ENCODE measurements at regions not wholly inside any gene's neighbourhood (a gene's known extent, or its start where the extent isn't known, plus 50 kb on each side); places are given as distances from the start of the nearest gene placed in this dataset.

- TF ChIP-seq, protein P1, sequence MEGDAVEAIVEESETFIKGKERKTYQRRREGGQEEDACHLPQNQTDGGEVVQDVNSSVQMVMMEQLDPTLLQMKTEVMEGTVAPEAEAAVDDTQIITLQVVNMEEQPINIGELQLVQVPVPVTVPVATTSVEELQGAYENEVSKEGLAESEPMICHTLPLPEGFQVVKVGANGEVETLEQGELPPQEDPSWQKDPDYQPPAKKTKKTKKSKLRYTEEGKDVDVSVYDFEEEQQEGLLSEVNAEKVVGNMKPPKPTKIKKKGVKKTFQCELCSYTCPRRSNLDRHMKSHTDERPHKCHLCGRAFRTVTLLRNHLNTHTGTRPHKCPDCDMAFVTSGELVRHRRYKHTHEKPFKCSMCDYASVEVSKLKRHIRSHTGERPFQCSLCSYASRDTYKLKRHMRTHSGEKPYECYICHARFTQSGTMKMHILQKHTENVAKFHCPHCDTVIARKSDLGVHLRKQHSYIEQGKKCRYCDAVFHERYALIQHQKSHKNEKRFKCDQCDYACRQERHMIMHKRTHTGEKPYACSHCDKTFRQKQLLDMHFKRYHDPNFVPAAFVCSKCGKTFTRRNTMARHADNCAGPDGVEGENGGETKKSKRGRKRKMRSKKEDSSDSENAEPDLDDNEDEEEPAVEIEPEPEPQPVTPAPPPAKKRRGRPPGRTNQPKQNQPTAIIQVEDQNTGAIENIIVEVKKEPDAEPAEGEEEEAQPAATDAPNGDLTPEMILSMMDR (IDR thresholded peaks at IDR 0.05; ENCODE audit: unreplicated experiment) = no peak
- no peaks in the 10 kb centered on the region for H3K9me3 Mint-ChIP-seq (ENCODE audit: unreplicated experiment)
- no peaks in the 10 kb centered on the region for H3K4me1 Mint-ChIP-seq (ENCODE audit: unreplicated experiment)
Measured at GRCh38 chrX:22559506-22559905, 286.8 kb downstream of the CBLL2 start.

DNA sequence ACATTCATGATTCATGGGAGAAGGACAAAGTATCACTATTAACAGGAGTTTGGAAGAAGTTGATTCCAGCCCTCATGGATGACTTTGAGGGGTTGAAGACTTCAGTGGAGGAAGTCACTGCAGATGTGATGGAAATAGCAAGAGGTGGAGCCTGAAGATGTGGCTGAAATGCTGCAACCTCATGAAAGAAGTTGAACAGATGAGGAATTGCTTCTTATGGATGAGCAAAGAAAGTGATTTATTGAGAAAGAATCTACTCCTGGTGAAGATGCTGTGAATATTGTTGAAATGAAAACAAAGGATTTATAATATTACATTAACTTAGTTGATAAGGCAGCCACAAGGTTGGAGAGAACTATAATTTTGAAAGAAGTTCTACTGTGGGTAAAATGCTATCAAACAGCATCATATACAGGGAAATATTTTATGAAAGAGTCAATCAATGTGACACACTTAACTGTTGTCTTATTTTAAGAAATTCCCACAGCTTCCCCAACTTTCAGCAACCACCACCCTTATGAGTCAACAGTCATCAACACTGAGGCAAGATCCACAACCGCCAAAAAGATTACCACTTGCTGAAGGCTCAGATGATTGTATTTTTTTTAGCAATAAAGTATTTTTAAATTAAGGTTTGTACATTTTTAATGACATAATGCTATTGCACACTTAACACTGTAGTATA, 302.6 kb downstream of the CBLL2 start:
- Mint-ChIP-seq H3K27ac (ENCODE audit: unreplicated experiment) (no peak overlapping the region), H3K27me3 (ENCODE audit: unreplicated experiment) (no peaks in the 10 kb centered on the region), H3K36me3 (ENCODE audit: low read depth, unreplicated experiment) (no peaks in the 10 kb centered on the region), H3K9me3 (ENCODE audit: unreplicated experiment) (no peaks in the 10 kb centered on the region), H3K4me1 (ENCODE audit: unreplicated experiment) (no peaks in the 10 kb centered on the region), H3K4me3 (ENCODE audit: unreplicated experiment) (no peak overlapping the region)
- TF ChIP-seq, protein P1 (IDR thresholded peaks at IDR 0.05; ENCODE audit: unreplicated experiment) = no peak
- DNase-seq (ENCODE audit: low spot score) = no peak

More at GRCh38 chrX:22559506-22559905, 286.8 kb downstream of the CBLL2 start:
- Mint-ChIP-seq H3K27me3 (ENCODE audit: unreplicated experiment) (no peaks in the 10 kb centered on the region), H3K27ac (ENCODE audit: unreplicated experiment) (no peak overlapping the region), H3K4me3 (ENCODE audit: unreplicated experiment) (no peak overlapping the region), H3K36me3 (ENCODE audit: low read depth, unreplicated experiment) (no peaks in the 10 kb centered on the region)
- DNase-seq (ENCODE audit: low spot score) = no peak

DNA sequence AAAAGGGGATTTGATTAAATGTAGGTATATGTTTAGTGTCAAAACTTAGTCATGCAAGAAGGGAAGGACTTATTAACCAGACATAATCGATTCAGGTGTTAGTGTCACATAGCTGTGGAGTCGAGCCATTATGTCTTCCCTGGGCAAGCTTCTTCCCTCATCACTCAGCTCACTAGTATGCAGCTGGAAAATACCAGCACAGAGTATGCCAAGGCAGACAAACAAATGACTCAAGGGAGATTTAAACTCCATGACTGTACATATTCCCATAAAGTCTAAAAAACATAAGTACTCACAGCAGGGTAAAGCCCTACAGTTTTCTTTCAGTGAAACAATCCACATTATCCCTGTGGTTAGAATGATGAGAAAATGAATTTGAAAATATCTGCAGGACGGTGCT, 304.5 kb downstream of the CBLL2 start:
- no peak overlapping the region for H3K4me3 Mint-ChIP-seq (ENCODE audit: unreplicated experiment)
- H3K36me3 Mint-ChIP-seq (ENCODE audit: low read depth, unreplicated experiment) = no peaks in the 10 kb centered on the region
- no peaks in the 10 kb centered on the region for H3K27me3 Mint-ChIP-seq (ENCODE audit: unreplicated experiment)
- no peak for DNase-seq (ENCODE audit: low spot score)
- no peaks in the 10 kb centered on the region for H3K9me3 Mint-ChIP-seq (ENCODE audit: unreplicated experiment)
- H3K27ac Mint-ChIP-seq (ENCODE audit: unreplicated experiment) = no peak overlapping the region
- TF ChIP-seq, protein P1 (IDR thresholded peaks at IDR 0.05; ENCODE audit: unreplicated experiment) = no peak
- H3K4me1 Mint-ChIP-seq (ENCODE audit: unreplicated experiment) = no peaks in the 10 kb centered on the region

- no peaks in the 10 kb centered on the region for H3K36me3 Mint-ChIP-seq (ENCODE audit: low read depth, unreplicated experiment)
- TF ChIP-seq, protein P1 (IDR thresholded peaks at IDR 0.05; ENCODE audit: unreplicated experiment) = no peak
- H3K27me3 Mint-ChIP-seq (ENCODE audit: unreplicated experiment) = no peaks in the 10 kb centered on the region
- H3K4me3 Mint-ChIP-seq (ENCODE audit: unreplicated experiment) = no peak overlapping the region
- H3K27ac Mint-ChIP-seq (ENCODE audit: unreplicated experiment) = no peak overlapping the region
- DNase-seq (ENCODE audit: low spot score) = no peak
- H3K9me3 Mint-ChIP-seq (ENCODE audit: unreplicated experiment) = no peaks in the 10 kb centered on the region
- H3K4me1 Mint-ChIP-seq (ENCODE audit: unreplicated experiment) = no peaks in the 10 kb centered on the region
Measured at GRCh38 chrX:22585831-22586230, 313.1 kb downstream of the CBLL2 start.

GRCh38 chrX:22589845-22590244, 317.1 kb downstream of the CBLL2 start:
- TF ChIP-seq, protein P1 (IDR thresholded peaks at IDR 0.05; ENCODE audit: unreplicated experiment) = no peak
- Mint-ChIP-seq H3K27ac (ENCODE audit: unreplicated experiment) (no peak overlapping the region), H3K9me3 (ENCODE audit: unreplicated experiment) (no peaks in the 10 kb centered on the region), H3K36me3 (ENCODE audit: low read depth, unreplicated experiment) (no peaks in the 10 kb centered on the region), H3K4me3 (ENCODE audit: unreplicated experiment) (no peak overlapping the region), H3K27me3 (ENCODE audit: unreplicated experiment) (no peaks in the 10 kb centered on the region), H3K4me1 (ENCODE audit: unreplicated experiment) (no peaks in the 10 kb centered on the region)
- no peak for DNase-seq (ENCODE audit: low spot score)

Measured in endothelial cell (in vitro differentiated cells).